GM23248 (cell line): ENCODE measurements at regions not wholly inside any gene's neighbourhood (a gene's known extent, or its start where the extent isn't known, plus 50 kb on each side); places are given as distances from the start of the nearest gene placed in this dataset.

Source experiments
- DNase-seq: peaks from one replicate; pipeline ENCODE4 v3.0.0-alpha.2; 2015
- H2AFZ ChIP-seq: fragments of 200-600 bp; sonication (generic); 2 replicates; pipeline ENCODE4 v1.6.1; 2016; ENCODE audit warnings: antibody characterized with exemption
- H3F3A ChIP-seq: fragments of 200-600 bp; sonication (generic); 2 replicates; pipeline ENCODE4 v1.6.1; 2016; ENCODE audit warnings: mild to moderate bottlenecking, antibody characterized with exemption, mixed run types; ENCODE audit not compliant: insufficient read depth
- H3K27ac ChIP-seq: fragments of 200-600 bp; sonication (generic); 2 replicates; pipeline ENCODE4 v1.5.1; 2016; ENCODE audit warnings: mild to moderate bottlenecking
- H3K27me3 ChIP-seq: fragments of 200-600 bp; sonication (generic); replicated peaks from 2 replicates; pipeline ENCODE4 v1.6.1; 2016; ENCODE audit warnings: mild to moderate bottlenecking; ENCODE audit not compliant: insufficient read depth
- H3K36me3 ChIP-seq: fragments of 200-600 bp; sonication (generic); 2 replicates; pipeline ENCODE4 v1.6.1; 2016; ENCODE audit warnings: low read depth, mild to moderate bottlenecking
- H3K4me1 ChIP-seq: fragments of 200-600 bp; sonication (generic); 2 replicates; pipeline ENCODE4 v1.6.1; 2016; ENCODE audit warnings: mild to moderate bottlenecking; ENCODE audit not compliant: insufficient read depth
- H3K4me2 ChIP-seq: fragments of 200-600 bp; sonication (generic); one replicate; pipeline ENCODE4 v1.6.1; 2016; ENCODE audit warnings: mild to moderate bottlenecking; ENCODE audit not compliant: unreplicated experiment
- H3K4me3 ChIP-seq: fragments of 200-600 bp; sonication (generic); 2 replicates; pipeline ENCODE4 v1.5.1; 2016; ENCODE audit warnings: mild to moderate bottlenecking
- H3K79me2 ChIP-seq: fragments of 200-600 bp; sonication (generic); 2 replicates; pipeline ENCODE4 v1.6.1; 2016; ENCODE audit warnings: mild to moderate bottlenecking; ENCODE audit not compliant: insufficient read depth
- H3K9ac ChIP-seq: fragments of 200-600 bp; sonication (generic); 2 replicates; pipeline ENCODE4 v1.6.1; 2016; ENCODE audit warnings: mild to moderate bottlenecking
- H3K9me2 ChIP-seq: fragments of 200-600 bp; sonication (generic); 2 replicates; pipeline ENCODE4 v1.6.1; 2016; ENCODE audit warnings: mixed run types, mild to moderate bottlenecking, moderate library complexity; ENCODE audit not compliant: insufficient read depth
- H3K9me3 ChIP-seq: fragments of 200-600 bp; sonication (generic); one replicate; pipeline ENCODE4 v1.6.1; 2017; ENCODE audit warnings: low read depth
- H4K20me1 ChIP-seq: fragments of 200-600 bp; sonication (generic); 2 replicates; pipeline ENCODE4 v1.6.0; 2016; ENCODE audit not compliant: insufficient read depth
- EZH2 ChIP-seq: fragments of 200-600 bp; sonication (generic); IDR thresholded peaks from 2 replicates; pipeline ENCODE4 v1.6.1; 2018; ENCODE audit warnings: antibody characterized with exemption, mild to moderate bottlenecking; ENCODE audit not compliant: insufficient read depth, poor library complexity, severe bottlenecking
- EZH2phosphoT487 ChIP-seq: fragments of 200-600 bp; sonication (generic); IDR thresholded peaks from 2 replicates; pipeline ENCODE4 v1.6.1; 2018; ENCODE audit warnings: antibody characterized with exemption, moderate library complexity, mild to moderate bottlenecking, low read depth; ENCODE audit not compliant: insufficient read depth
- WGBS, 2 experiments: methylation state at CpG; one replicate each; pipeline ENCODE4 v1.1.6; 2015 to 2017; ENCODE audit warnings: low lambda C conversion rate in 2 of 2, low coverage in 1 of 2; ENCODE audit errors: missing lambda C conversion rate in 2 of 2; 5-methylcytosine and 5-hydroxymethylcytosine counted together
- in situ Hi-C: fragments of 300-500 bp; cut with MboI; formaldehyde crosslinking; loops from 2 replicates; pipeline ENCODE4 v1.15.0; 2020

DNA sequence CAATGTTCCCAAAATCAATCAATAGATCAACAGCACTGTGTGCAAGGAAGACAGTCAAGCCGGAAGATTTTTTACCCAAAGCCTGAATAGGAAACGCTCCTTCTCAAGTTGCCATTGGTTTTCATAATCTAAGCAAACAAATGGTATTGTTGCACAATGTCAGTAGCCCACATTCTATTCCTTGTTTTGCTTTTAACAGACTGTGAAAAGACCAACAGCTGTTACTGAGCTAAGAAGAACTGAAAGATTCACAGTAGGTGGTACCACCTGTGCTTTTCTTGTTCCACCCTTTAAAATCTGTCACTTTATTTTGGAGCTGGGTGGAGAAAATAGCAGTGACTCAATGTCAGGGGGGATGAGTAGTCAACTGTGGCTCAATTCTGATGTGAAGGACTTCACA is 357.5 kb upstream of the CADM2 start:
- 10 to 22% methylated on average over 2 of the region's 2 CpGs for WGBS, 2 experiments
- H3K9me3 ChIP-seq, result peaks cover 3% of the 10 kb centered on the region
- no peaks in the 10 kb centered on the region for H3K79me2 ChIP-seq
- no peaks in the 10 kb centered on the region for H3K9me2 ChIP-seq
- H3K4me1 ChIP-seq, result no peaks in the 10 kb centered on the region
- H3K36me3 ChIP-seq, result no peaks in the 10 kb centered on the region
- no peak overlapping the region for H3K9ac ChIP-seq
- H3K27me3 ChIP-seq, result no peaks in the 10 kb centered on the region
- no peak overlapping the region for H3K4me3 ChIP-seq
- no peak for DNase-seq
- H4K20me1 ChIP-seq, result no peaks in the 10 kb centered on the region
- in situ Hi-C loops, result no loop called here
- H3F3A ChIP-seq, result no peaks in the 10 kb centered on the region
- no peak overlapping the region for H2AFZ ChIP-seq
- no peak overlapping the region for H3K27ac ChIP-seq
- TF ChIP-seq EZH2, result no peak
- no peak for TF ChIP-seq EZH2phosphoT487
- H3K4me2 ChIP-seq, result no peak overlapping the region

GRCh38 chr3:84621823-84622222 is 337.0 kb upstream of the CADM2 start:
- DNase-seq, result no peak
- TF ChIP-seq EZH2, result no peak
- no peak for TF ChIP-seq EZH2phosphoT487
- no peak overlapping the region for H3K4me2 ChIP-seq
- no peaks in the 10 kb centered on the region for H3K9me3 ChIP-seq
- no peaks in the 10 kb centered on the region for H3K9me2 ChIP-seq
- no peak overlapping the region for H3K27ac ChIP-seq
- no peaks in the 10 kb centered on the region for H3K79me2 ChIP-seq
- WGBS, 2 experiments, result 6 to 13% methylated on average over 1 of the region's 1 CpG
- H3F3A ChIP-seq, result no peaks in the 10 kb centered on the region
- H2AFZ ChIP-seq, result no peak overlapping the region
- no peak overlapping the region for H3K4me3 ChIP-seq
- H3K4me1 ChIP-seq, result no peaks in the 10 kb centered on the region
- H4K20me1 ChIP-seq, result no peaks in the 10 kb centered on the region
- H3K36me3 ChIP-seq, result no peaks in the 10 kb centered on the region
- H3K27me3 ChIP-seq, result no peaks in the 10 kb centered on the region
- no peak overlapping the region for H3K9ac ChIP-seq
- in situ Hi-C loops, result no loop called here

DNA sequence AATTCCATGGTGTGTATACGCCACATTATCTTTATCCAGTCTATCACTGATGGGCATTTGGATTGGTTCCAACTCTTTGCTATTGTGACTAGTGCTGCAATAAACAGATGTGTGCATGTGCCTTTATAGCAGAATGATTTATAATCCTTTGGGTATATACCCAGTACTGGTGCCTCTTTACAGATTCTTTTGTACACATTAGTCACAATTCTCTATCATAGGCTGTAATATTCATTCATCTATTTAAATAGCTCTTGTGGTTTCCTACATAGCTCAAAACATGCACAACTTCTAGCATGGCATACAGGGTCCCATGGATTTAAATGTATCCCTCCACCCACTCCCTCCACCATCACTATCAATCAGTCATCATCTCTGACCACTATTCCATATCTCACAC is 324.1 kb upstream of the CADM2 start:
- H3K9ac ChIP-seq, result no peak overlapping the region
- in situ Hi-C loops, result no loop called here

DNA sequence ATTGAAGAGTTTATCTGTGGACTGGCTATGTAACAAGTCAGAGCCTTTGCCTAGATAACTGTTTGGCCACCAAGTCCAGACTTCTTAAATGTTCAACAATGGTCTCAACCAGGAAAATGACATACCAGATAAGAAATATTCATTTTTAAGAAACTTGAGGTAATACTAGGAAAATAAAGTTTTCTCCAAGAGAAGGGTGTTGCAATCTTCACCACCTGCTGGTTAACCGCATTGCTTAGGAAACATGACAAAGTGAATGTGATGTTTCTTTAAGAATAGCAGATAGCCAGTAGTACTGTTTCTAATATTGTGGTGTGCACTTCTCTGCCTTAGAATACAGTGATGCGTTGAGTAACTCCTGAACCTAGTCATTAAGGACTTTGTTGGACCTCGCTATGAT is 321.5 kb upstream of the CADM2 start:
- WGBS, 2 experiments, result 45 to 52% methylated on average over 3 of the region's 3 CpGs
- no peak overlapping the region for H3K4me3 ChIP-seq
- no peaks in the 10 kb centered on the region for H3K9me2 ChIP-seq
- H2AFZ ChIP-seq, result no peak overlapping the region
- H3K9me3 ChIP-seq, result no peaks in the 10 kb centered on the region
- no peak overlapping the region for H3K4me2 ChIP-seq
- H3K4me1 ChIP-seq, result no peaks in the 10 kb centered on the region
- H3K9ac ChIP-seq, result no peak overlapping the region
- no peaks in the 10 kb centered on the region for H4K20me1 ChIP-seq
- no peak overlapping the region for H3K27ac ChIP-seq
- no peak for TF ChIP-seq EZH2
- no peak for TF ChIP-seq EZH2phosphoT487
- H3K79me2 ChIP-seq, result no peaks in the 10 kb centered on the region
- H3K36me3 ChIP-seq, result no peaks in the 10 kb centered on the region
- in situ Hi-C loops, result no loop called here
- DNase-seq, result no peak
- H3K27me3 ChIP-seq, result no peaks in the 10 kb centered on the region
- no peaks in the 10 kb centered on the region for H3F3A ChIP-seq

More for the DNA sequence above, 324.1 kb upstream of the CADM2 start:
- H3K4me3 ChIP-seq, result no peak overlapping the region
- H3K79me2 ChIP-seq, result no peaks in the 10 kb centered on the region
- no peak overlapping the region for H2AFZ ChIP-seq
- H3K27me3 ChIP-seq, result no peaks in the 10 kb centered on the region
- no peaks in the 10 kb centered on the region for H3K9me2 ChIP-seq
- no peaks in the 10 kb centered on the region for H4K20me1 ChIP-seq
- DNase-seq, result no peak
- no peaks in the 10 kb centered on the region for H3K36me3 ChIP-seq
- no peak for TF ChIP-seq EZH2phosphoT487
- no peak for TF ChIP-seq EZH2
- H3K4me2 ChIP-seq, result no peak overlapping the region
- H3K9me3 ChIP-seq, result no peaks in the 10 kb centered on the region
- no peaks in the 10 kb centered on the region for H3K4me1 ChIP-seq
- WGBS, 2 experiments, result 43% methylated on average over 1 of the region's 1 CpG
- H3F3A ChIP-seq, result no peaks in the 10 kb centered on the region
- H3K27ac ChIP-seq, result no peak overlapping the region

DNA sequence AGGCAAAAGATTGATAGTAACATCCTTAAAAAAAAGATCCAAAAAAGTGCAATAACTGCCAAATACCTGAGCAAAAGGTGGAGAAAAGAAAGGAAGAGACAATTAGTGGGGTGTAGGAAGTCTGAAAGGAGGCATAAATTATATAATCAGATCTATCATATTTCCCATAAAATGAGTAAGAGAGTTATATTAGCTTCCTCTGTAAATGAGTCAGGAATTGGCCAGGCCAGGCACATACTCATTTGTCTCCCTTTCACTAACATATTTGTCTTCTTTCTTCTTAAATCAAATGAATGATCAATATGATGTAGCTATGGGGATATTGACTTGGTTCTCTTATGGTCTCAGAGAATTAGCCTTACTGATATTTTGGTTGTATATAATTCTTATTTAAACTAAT is 292.3 kb upstream of the CADM2 start:
- no peaks in the 10 kb centered on the region for H3K9me3 ChIP-seq

More for the DNA sequence above, 292.3 kb upstream of the CADM2 start:
- no peaks in the 10 kb centered on the region for H3F3A ChIP-seq
- H3K4me1 ChIP-seq, result no peaks in the 10 kb centered on the region
- H3K36me3 ChIP-seq, result no peaks in the 10 kb centered on the region
- in situ Hi-C loops, result no loop called here
- H3K27ac ChIP-seq, result no peak overlapping the region
- no peaks in the 10 kb centered on the region for H3K27me3 ChIP-seq
- H3K9ac ChIP-seq, result no peak overlapping the region
- no peak for DNase-seq
- H4K20me1 ChIP-seq, result no peaks in the 10 kb centered on the region
- no peak overlapping the region for H2AFZ ChIP-seq
- H3K79me2 ChIP-seq, result no peaks in the 10 kb centered on the region
- TF ChIP-seq EZH2 (no peak), EZH2phosphoT487 (no peak)
- no peak overlapping the region for H3K4me2 ChIP-seq
- H3K9me2 ChIP-seq, result no peaks in the 10 kb centered on the region
- no peak overlapping the region for H3K4me3 ChIP-seq
